Epithelial cell of proximal tubule (primary cell): ENCODE measurements at regions not wholly inside any gene's neighbourhood (a gene's known extent, or its start where the extent isn't known, plus 50 kb on each side); places are given as distances from the start of the nearest gene placed in this dataset.
"Not testable (repeated sequence)": the region's sequence is repeated elsewhere in the genome, so short reads cannot be mapped to it uniquely, and the experiment has no call there.

Source experiments
- DNase-seq: peaks from one replicate; pipeline ENCODE4 v3.0.0-alpha.2; 2011; ENCODE audit warnings: low read depth
- H3K4me3 ChIP-seq: 2 replicates; pipeline ENCODE4 v1.5.1; 2011; ENCODE audit warnings: low read depth, mild to moderate bottlenecking, low read length
- TF ChIP-seq, protein P1 (sequence below): conservative IDR thresholded peaks from 2 replicates; pipeline ENCODE4 v1.5.1; 2012; ENCODE audit warnings: low read depth, mild to moderate bottlenecking, low read length

DNA sequence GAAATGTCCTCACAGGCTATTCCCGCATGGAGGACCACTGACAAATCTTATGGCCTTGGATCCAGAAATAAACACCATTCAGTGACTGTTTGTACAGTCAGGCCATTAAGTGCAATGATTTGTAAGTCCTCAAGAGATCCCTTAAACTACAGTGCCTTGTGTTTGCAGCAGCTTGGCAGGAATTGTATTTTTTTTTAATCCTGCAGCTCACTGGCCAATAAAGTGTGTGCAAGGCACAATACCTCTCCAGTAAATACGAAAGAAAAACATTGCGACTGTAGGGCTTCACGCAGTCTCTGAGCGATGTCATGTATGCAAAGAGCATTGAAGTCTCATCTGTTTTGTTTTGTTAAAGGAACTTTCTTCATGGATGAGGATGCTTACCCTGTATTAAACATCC lies 74.2 kb upstream of the TUSC1 start:
- no peak for DNase-seq
- no peak overlapping the region for H3K4me3 ChIP-seq
- TF ChIP-seq, protein P1, sequence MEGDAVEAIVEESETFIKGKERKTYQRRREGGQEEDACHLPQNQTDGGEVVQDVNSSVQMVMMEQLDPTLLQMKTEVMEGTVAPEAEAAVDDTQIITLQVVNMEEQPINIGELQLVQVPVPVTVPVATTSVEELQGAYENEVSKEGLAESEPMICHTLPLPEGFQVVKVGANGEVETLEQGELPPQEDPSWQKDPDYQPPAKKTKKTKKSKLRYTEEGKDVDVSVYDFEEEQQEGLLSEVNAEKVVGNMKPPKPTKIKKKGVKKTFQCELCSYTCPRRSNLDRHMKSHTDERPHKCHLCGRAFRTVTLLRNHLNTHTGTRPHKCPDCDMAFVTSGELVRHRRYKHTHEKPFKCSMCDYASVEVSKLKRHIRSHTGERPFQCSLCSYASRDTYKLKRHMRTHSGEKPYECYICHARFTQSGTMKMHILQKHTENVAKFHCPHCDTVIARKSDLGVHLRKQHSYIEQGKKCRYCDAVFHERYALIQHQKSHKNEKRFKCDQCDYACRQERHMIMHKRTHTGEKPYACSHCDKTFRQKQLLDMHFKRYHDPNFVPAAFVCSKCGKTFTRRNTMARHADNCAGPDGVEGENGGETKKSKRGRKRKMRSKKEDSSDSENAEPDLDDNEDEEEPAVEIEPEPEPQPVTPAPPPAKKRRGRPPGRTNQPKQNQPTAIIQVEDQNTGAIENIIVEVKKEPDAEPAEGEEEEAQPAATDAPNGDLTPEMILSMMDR: no peak

DNA sequence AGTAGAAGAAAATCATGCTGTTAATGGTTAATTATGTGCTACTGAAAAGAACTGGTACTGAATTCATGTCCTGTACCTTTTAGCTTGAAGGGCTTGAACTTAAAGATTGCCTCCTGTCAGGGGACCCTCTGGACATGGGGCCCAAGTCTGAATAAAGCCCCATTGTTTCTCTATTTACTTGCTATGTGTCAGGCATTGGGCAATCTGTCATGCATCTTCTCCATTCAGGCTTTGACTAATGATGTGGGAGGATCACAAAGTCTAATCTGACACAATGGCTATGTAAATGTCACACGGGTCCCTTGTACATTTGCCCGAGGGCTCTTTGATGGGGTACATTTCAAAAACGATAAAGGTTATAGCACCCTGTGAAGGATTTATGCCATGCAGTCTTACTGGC lies 64.0 kb upstream of the TUSC1 start:
- H3K4me3 ChIP-seq: no peak overlapping the region
- DNase-seq: no peak
- TF ChIP-seq, protein P1: no peak

DNA sequence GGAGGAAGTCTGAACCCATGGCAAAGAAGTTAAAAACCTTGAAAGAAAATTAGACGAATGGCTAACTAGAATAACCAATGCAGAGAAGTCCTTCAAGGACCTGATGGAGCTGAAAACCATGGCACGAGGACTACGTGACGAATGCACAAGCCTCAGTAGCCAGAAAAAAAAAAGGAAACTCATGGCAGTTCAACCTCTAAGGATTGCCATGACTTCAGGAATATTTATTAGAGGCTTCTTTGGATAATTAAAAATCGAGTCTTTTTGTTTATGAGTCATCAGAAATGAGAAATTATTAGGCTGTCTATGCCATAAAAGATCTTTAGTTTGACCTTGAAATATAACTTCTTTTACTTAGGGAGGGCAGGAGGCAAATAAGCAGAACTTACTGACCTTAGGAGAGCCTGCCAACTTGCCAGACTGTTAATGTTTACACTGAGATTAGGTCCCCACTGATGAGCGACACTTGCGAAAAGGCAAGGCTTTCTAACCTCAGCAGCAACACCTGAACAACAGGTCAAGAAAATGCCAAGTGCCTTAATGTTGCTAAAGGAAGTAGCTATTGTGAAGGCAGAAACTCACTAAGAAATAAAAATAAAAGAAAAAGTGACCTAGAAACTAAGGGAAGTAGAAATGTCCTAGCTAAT lies 55.2 kb upstream of the TUSC1 start:
- TF ChIP-seq, protein P1: no peak
- DNase-seq: peak; percentile 74
- H3K4me3 ChIP-seq: no peak overlapping the region

DNA sequence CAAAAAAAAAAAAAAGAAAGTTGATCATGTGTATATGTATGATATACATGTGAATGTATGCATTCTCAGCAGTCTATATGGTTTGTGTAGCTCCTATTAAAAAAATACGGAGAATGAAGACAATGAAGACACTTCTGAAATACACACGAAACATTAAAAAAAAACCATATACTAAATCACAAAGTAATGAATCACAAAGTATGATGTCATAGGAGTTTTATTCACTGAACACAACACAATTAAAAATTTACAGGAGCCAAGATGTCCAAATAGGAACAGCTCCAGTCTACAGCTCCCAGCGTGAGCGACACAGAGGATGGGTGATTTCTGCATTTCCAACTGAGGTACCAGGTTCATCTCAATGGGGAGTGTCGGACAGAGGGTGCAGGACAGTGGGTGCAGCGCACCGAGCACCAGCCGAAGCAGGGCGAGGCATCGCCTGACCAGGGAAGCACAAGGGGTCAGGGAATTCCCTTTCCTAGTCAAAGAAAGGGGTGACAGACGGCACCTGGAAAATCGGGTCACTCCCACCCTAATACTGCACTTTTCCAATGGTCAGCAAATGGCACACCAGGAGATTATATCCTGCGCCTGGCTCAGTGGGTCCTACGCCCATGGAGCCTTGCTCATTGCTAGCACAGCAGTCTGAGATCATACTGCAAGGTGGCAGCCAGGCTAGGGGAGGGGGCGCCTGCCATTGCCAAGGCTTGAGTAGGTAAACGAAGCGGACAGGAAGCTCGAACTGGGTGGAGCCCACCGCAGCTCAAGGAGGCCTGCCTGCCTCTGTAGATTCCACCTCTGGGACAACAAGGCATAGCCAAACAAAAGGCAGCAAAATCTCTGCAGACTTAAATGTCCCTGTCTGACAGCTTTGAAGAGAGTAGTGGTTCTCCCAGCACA lies 53.9 kb upstream of the TUSC1 start:
- not testable (repeated sequence) for DNase-seq, H3K4me3 ChIP-seq
